Loucy (cell line): ENCODE measurements at regions not wholly inside any gene's neighbourhood (a gene's known extent, or its start where the extent isn't known, plus 50 kb on each side); places are given as distances from the start of the nearest gene placed in this dataset.

Experiments
- H2AFZ ChIP-seq: fragments of 200-600 bp; sonication (generic); 2 replicates; pipeline ENCODE4 v1.6.0; 2016; ENCODE audit warnings: antibody characterized with exemption, mild to moderate bottlenecking, low read length, moderate library complexity
- H3F3A ChIP-seq: fragments of 200-600 bp; 2 replicates; pipeline ENCODE4 v1.6.0; 2016; ENCODE audit warnings: antibody characterized with exemption, low read depth, mild to moderate bottlenecking
- H3K27me3 ChIP-seq: fragments of 200-600 bp; sonication (generic); 2 replicates; pipeline ENCODE4 v1.6.1; 2014; ENCODE audit warnings: low read length, mild to moderate bottlenecking; ENCODE audit not compliant: insufficient read depth, poor library complexity, severe bottlenecking
- H3K36me3 ChIP-seq: fragments of 200-600 bp; sonication (generic); 2 replicates; pipeline ENCODE4 v1.6.1; 2016; ENCODE audit warnings: low read length; ENCODE audit not compliant: insufficient read depth
- H3K4me1 ChIP-seq: fragments of 200-600 bp; sonication (generic); 2 replicates; pipeline ENCODE4 v1.5.1; 2014; ENCODE audit warnings: low read length, mild to moderate bottlenecking; ENCODE audit not compliant: insufficient read depth, poor library complexity, severe bottlenecking
- H3K4me2 ChIP-seq: fragments of 200-600 bp; sonication (generic); 2 replicates; pipeline ENCODE4 v1.6.0; 2014; ENCODE audit warnings: antibody characterized with exemption, low read length, low read depth, mild to moderate bottlenecking; ENCODE audit not compliant: poor library complexity, severe bottlenecking
- H3K4me3 ChIP-seq: fragments of 200-600 bp; sonication (generic); 2 replicates; pipeline ENCODE4 v1.5.1; 2014; ENCODE audit warnings: low read length, mild to moderate bottlenecking, mixed read lengths; ENCODE audit not compliant: poor library complexity, severe bottlenecking
- H3K79me2 ChIP-seq: fragments of 200-600 bp; sonication (generic); 2 replicates; pipeline ENCODE4 v1.6.1; 2014; ENCODE audit warnings: low read length; ENCODE audit not compliant: insufficient read depth
- H3K9ac ChIP-seq: fragments of 200-600 bp; sonication (generic); 2 replicates; pipeline ENCODE4 v1.6.0; 2014; ENCODE audit warnings: mild to moderate bottlenecking, low read depth, low read length, moderate library complexity; ENCODE audit not compliant: poor library complexity, severe bottlenecking
- H3K9me2 ChIP-seq: fragments of 200-600 bp; sonication (generic); replicated peaks from 2 replicates; pipeline ENCODE4 v1.6.1; 2016; ENCODE audit warnings: low read depth, low read length, mixed read lengths
- H3K9me3 ChIP-seq: fragments of 200-600 bp; sonication (generic); 2 replicates; pipeline ENCODE4 v1.6.1; 2014; ENCODE audit warnings: mild to moderate bottlenecking, antibody characterized with exemption, low read length, low read depth; ENCODE audit not compliant: insufficient read depth
- H4K20me1 ChIP-seq: fragments of 200-600 bp; sonication (generic); 2 replicates; pipeline ENCODE4 v1.6.0; 2014; ENCODE audit warnings: antibody characterized with exemption, low read length, mild to moderate bottlenecking; ENCODE audit not compliant: insufficient read depth, poor library complexity, severe bottlenecking
- CTCF ChIP-seq: fragments of 200-600 bp; sonication (generic); conservative IDR thresholded peaks from 2 replicates; pipeline ENCODE4 v1.5.1; 2014; ENCODE audit warnings: mild to moderate bottlenecking, antibody characterized with exemption, low read length
- EZH2phosphoT487 ChIP-seq: fragments of 200-600 bp; IDR thresholded peaks from 2 replicates; pipeline ENCODE4 v1.6.1; 2018; ENCODE audit warnings: antibody characterized with exemption, mild to moderate bottlenecking, moderate library complexity, borderline replicate concordance

GRCh38 chr10:106436123-106436715, 728.3 kb downstream of the SORCS1 start:
- Histone ChIP-seq H3K9ac (no peak overlapping the region), H3K4me1 (no peaks in the 10 kb centered on the region), H3K4me3 (no peak overlapping the region), H3K9me3 (no peaks in the 10 kb centered on the region), H3K36me3 (no peaks in the 10 kb centered on the region), H3K9me2 (no peaks in the 10 kb centered on the region), H2AFZ (no peak overlapping the region), H3K27me3 (no peaks in the 10 kb centered on the region), H3F3A (no peaks in the 10 kb centered on the region), H3K4me2 (no peak overlapping the region), H3K79me2 (no peaks in the 10 kb centered on the region), H4K20me1 (no peaks in the 10 kb centered on the region)
- TF ChIP-seq CTCF = no peak
- TF ChIP-seq EZH2phosphoT487 = no peak

- Histone ChIP-seq H3K79me2 (no peaks in the 10 kb centered on the region), H3K9ac (no peak overlapping the region), H3K4me2 (no peak overlapping the region), H4K20me1 (no peaks in the 10 kb centered on the region), H2AFZ (no peak overlapping the region), H3K9me2 (no peaks in the 10 kb centered on the region), H3K27me3 (no peaks in the 10 kb centered on the region), H3K36me3 (no peaks in the 10 kb centered on the region), H3K4me1 (no peaks in the 10 kb centered on the region), H3F3A (no peaks in the 10 kb centered on the region), H3K4me3 (no peak overlapping the region), H3K9me3 (no peaks in the 10 kb centered on the region)
- TF ChIP-seq EZH2phosphoT487 = no peak
- no peak for TF ChIP-seq CTCF
Observed at GRCh38 chr10:106435081-106435480, 729.4 kb downstream of the SORCS1 start.

GRCh38 chr10:106424981-106425380, 739.5 kb downstream of the SORCS1 start:
- H4K20me1 ChIP-seq = no peaks in the 10 kb centered on the region
- H3K4me2 ChIP-seq = no peak overlapping the region
- H3K9me3 ChIP-seq = no peaks in the 10 kb centered on the region
- TF ChIP-seq CTCF (no peak), EZH2phosphoT487 (no peak)
- H3K4me1 ChIP-seq = no peaks in the 10 kb centered on the region
- no peaks in the 10 kb centered on the region for H3K79me2 ChIP-seq
- H3F3A ChIP-seq = no peaks in the 10 kb centered on the region
- no peaks in the 10 kb centered on the region for H3K9me2 ChIP-seq
- no peak overlapping the region for H3K9ac ChIP-seq
- H3K27me3 ChIP-seq = no peaks in the 10 kb centered on the region
- no peaks in the 10 kb centered on the region for H3K36me3 ChIP-seq
- H3K4me3 ChIP-seq = no peak overlapping the region
- no peak overlapping the region for H2AFZ ChIP-seq
